ENCODE measurements at regions not wholly inside any gene's neighbourhood (a gene's known extent, or its start where the extent isn't known, plus 50 kb on each side); places are given as distances from the start of the nearest gene placed in this dataset.
A peak's percentile ranks its signal among the peaks of the same experiment; 100 is the strongest.

- TF ChIP-seq ARID5B (CRISPR knock-in tag; IDR thresholded peaks at IDR 0.05) (0 out of 2 replicates have a peak, but pooled peaks have one; percentile 13), STAG1 (CRISPR knock-in tag; IDR thresholded peaks at IDR 0.05) (peak; percentile 92), CBX2 (IDR thresholded peaks at IDR 0.05; ENCODE audit: low read depth, low read length) (no peak; the same call in 1 of the 2 replicates), CBX2 (CRISPR knock-in tag; IDR thresholded peaks at IDR 0.05; ENCODE audit: low read depth) (peak; percentile 57; the same call in 1 of the 2 replicates), MAFG (CRISPR knock-in tag; IDR thresholded peaks at IDR 0.05) (no peak), FOXK1 (CRISPR knock-in tag; IDR thresholded peaks at IDR 0.05; ENCODE audit: borderline replicate concordance, low read depth) (no peak), HMGA1 (CRISPR knock-in tag; conservative IDR thresholded peaks at IDR 0.05) (no peak)
These were observed 78.3 kb upstream of the CDIN1 start (continued) for GRCh38 chr15:36501063-36501678.

GRCh38 chr15:36502509-36502908, 76.9 kb upstream of the CDIN1 start:
- Histone ChIP-seq H3K4me3 (replicated peaks in 1 of 3; ENCODE audit: insufficient read depth in 1 of 3, low read depth in 2 of 3, low read length in 3 of 3) (no peak overlapping the region), H3K9me3 (ENCODE audit: low read length) (no peaks in the 10 kb centered on the region), H3K4me2 (ENCODE audit: low read depth, low read length) (no peak overlapping the region), H2AFZ (ENCODE audit: low read length) (no peak overlapping the region), H3K36me3 (replicated peaks in 1 of 2; ENCODE audit: control insufficient read depth in 1 of 2, insufficient read depth in 2 of 2, low read length in 2 of 2) (no peaks in the 10 kb centered on the region), H3K27me3 (ENCODE audit: control insufficient read depth in 1 of 2, insufficient read depth in 2 of 2, low read length in 2 of 2) (peaks cover 0 to 43% of the 10 kb centered on the region in 2 experiments; a peak in 3 of 5 replicates), H3K4me1 (ENCODE audit: insufficient read depth, low read length) (peaks cover 34% of the 10 kb centered on the region), H3K9ac (ENCODE audit: insufficient read depth, low read depth, low read length) (no peak overlapping the region), H3K27ac (ENCODE audit: extremely low read length, insufficient read depth, low read length) (no peak overlapping the region), H4K20me1 (ENCODE audit: insufficient read depth, low read length) (0 out of 2 replicates have a peak, but pooled peaks cover 5% of the 10 kb centered on the region), H3K79me2 (ENCODE audit: insufficient read depth, low read length) (no peaks in the 10 kb centered on the region)
- POLR2A ChIA-PET = no interaction called here
- BruUV-seq (replicated peaks) = no TSS peak
- TF ChIP-seq MXD1 (CRISPR knock-in tag; IDR thresholded peaks at IDR 0.05) = no peak
- no peak for TF ChIP-seq CREB1 (IDR thresholded peaks at IDR 0.05)
- no peak for TF ChIP-seq CREB1 (CRISPR knock-in tag; IDR thresholded peaks at IDR 0.05)
- TF ChIP-seq RFXANK (CRISPR knock-in tag; IDR thresholded peaks at IDR 0.05) = no peak
- no peak for TF ChIP-seq ZNF121 (CRISPR knock-in tag; IDR thresholded peaks at IDR 0.05)
- TF ChIP-seq ETV5 (CRISPR knock-in tag; IDR thresholded peaks at IDR 0.05; ENCODE audit: borderline replicate concordance) = no peak
- TF ChIP-seq ELF1 (CRISPR knock-in tag; IDR thresholded peaks at IDR 0.05) = no peak
- WGBS (ENCODE audit: low lambda C conversion rate) = 42% methylated on average over 1 of the region's 1 CpG
- ATAC-seq (no peak), FAIRE-seq (no peak), DNase-seq (ENCODE audit: low spot score) (no peak)
- in situ Hi-C loops (cut with HindIII; ENCODE audit: extremely low pct_ligation_motif_present, low pct_unique_long_range_greater_than_20kb) = loop anchor here (10.0 to 25.0 kb wide), 2 partner anchors 602 to 1385 kb away; partner anchors contain the start of gene MEIS2
- CTCF ChIA-PET (ENCODE audit: low intra/inter-chr PET ratio, low total read pairs) = no interaction called here
- intact Hi-C loops (cut with micrococcal nuclease; ENCODE audit: unreplicated experiment) = loop anchor here (5.0 to 10.0 kb wide), 3 partner anchors 312 to 985 kb away; no protein-coding TSS in a partner anchor

Data from HepG2 (cell line).